Endothelial cell of umbilical vein (primary cell): ENCODE measurements at regions not wholly inside any gene's neighbourhood (a gene's known extent, or its start where the extent isn't known, plus 50 kb on each side); places are given as distances from the start of the nearest gene placed in this dataset.
A peak's percentile ranks its signal among the peaks of the same experiment; 100 is the strongest.

Source experiments
- BruUV-seq: library from RNA; stranded (reverse); fragments of 400-500 nt; replicated peaks from 2 replicates; lab custom pipeline; 2021; lab: Mats Ljungman, UMichigan
- CTCF ChIA-PET: fragments of 300-600, 350-600 bp; sonication (Branson Sonifier 250); formaldehyde crosslinking; loops from one replicate; lab custom pipeline; 2021; ENCODE audit warnings: antibody characterized with exemption, inconsistent platforms; lab: Charles Lee
- POLR2A ChIA-PET: fragments of 300-600, 350-600 bp; sonication (Branson Sonifier 250); formaldehyde crosslinking; loops from one replicate; lab custom pipeline; 2021; ENCODE audit warnings: antibody characterized with exemption, inconsistent platforms; lab: Charles Lee
- DNase-seq: peaks from one replicate; pipeline ENCODE4 v3.0.0-alpha.2; 2011; ENCODE audit warnings: low read depth, low spot score
- FAIRE-seq: peaks from 2 replicates; lab custom pipeline; 2011; peaks lifted over from hg19 to GRCh38; lab: Jason Lieb, UNC
- H2AFZ ChIP-seq: 2 replicates; pipeline ENCODE4 v1.6.0; 2012; ENCODE audit warnings: low read depth, low read length, control low read depth, inconsistent platforms
- H3K27ac ChIP-seq: 2 replicates; pipeline ENCODE4 v1.5.1; 2011; ENCODE audit warnings: low read depth, mild to moderate bottlenecking, control low read depth, low read length, moderate library complexity; ENCODE audit not compliant: insufficient read depth
- H3K27me3 ChIP-seq, 2 experiments: 2 replicates each; pipeline versions ENCODE4 v1.6.0 to v1.6.1; 2011; ENCODE audit warnings: low read length in 2 of 2, mixed read lengths in 1 of 2; ENCODE audit not compliant: control insufficient read depth in 2 of 2, insufficient read depth in 2 of 2
- H3K36me3 ChIP-seq, 2 experiments: 2 replicates in 1 of 2; 3 replicates in 1 of 2; pipeline ENCODE4 v1.5.1; 2011; ENCODE audit warnings: low read length in 2 of 2, mild to moderate bottlenecking in 1 of 2, moderate library complexity in 1 of 2; ENCODE audit not compliant: control insufficient read depth in 2 of 2, insufficient read depth in 2 of 2; ENCODE audit errors: extremely low read depth in 1 of 2
- H3K4me1 ChIP-seq: 3 replicates; pipeline ENCODE4 v1.5.1; 2011; ENCODE audit warnings: mild to moderate bottlenecking, low read length; ENCODE audit not compliant: control insufficient read depth, insufficient read depth; ENCODE audit errors: extremely low read depth
- H3K4me2 ChIP-seq: 2 replicates; pipeline ENCODE4 v1.6.1; 2011; ENCODE audit warnings: low read length, control low read depth, mixed read lengths; ENCODE audit not compliant: insufficient read depth
- H3K4me3 ChIP-seq, 3 experiments: fragments of 200-600 bp in 1 of 3; sonication (generic), shearing (Covaris generic) in 1 of 3; replicated peaks in 1 of 3; 2 replicates each; pipeline ENCODE4 v1.5.1; 2011 to 2016; ENCODE audit warnings: control low read depth in 3 of 3, low read length in 3 of 3, mild to moderate bottlenecking in 2 of 3, inconsistent platforms in 1 of 3, low read depth in 1 of 3, moderate library complexity in 1 of 3; ENCODE audit not compliant: insufficient read depth in 1 of 3
- H3K79me2 ChIP-seq: 2 replicates; pipeline ENCODE4 v1.6.0; 2012; ENCODE audit warnings: low read length, inconsistent platforms; ENCODE audit not compliant: control insufficient read depth, insufficient read depth
- H3K9ac ChIP-seq: replicated peaks from 2 replicates; pipeline ENCODE3; 2011; ENCODE audit warnings: low read length, control low read depth; ENCODE audit not compliant: insufficient read depth; ENCODE audit errors: extremely low read depth
- H3K9me1 ChIP-seq: replicated peaks from 3 replicates; pipeline ENCODE4 v1.6.0; 2011; ENCODE audit warnings: mild to moderate bottlenecking, low read length; ENCODE audit not compliant: control insufficient read depth, insufficient read depth; ENCODE audit errors: extremely low read depth
- H3K9me3 ChIP-seq: replicated peaks from 2 replicates; pipeline ENCODE4 v1.5.1; 2012; ENCODE audit warnings: low read length, inconsistent platforms; ENCODE audit not compliant: control insufficient read depth, insufficient read depth
- H4K20me1 ChIP-seq: replicated peaks from 2 replicates; pipeline ENCODE3; 2011; ENCODE audit warnings: mild to moderate bottlenecking, low read length; ENCODE audit not compliant: control insufficient read depth, insufficient read depth; ENCODE audit errors: extremely low read depth
- CTCF ChIP-seq, 2 donors: IDR thresholded peaks; 1 replicate in 1 of 2; 2 replicates in 1 of 2; pipeline ENCODE4 v1.5.1; 2011; ENCODE audit warnings: low read length in 2 of 2, mild to moderate bottlenecking in 2 of 2, moderate library complexity in 2 of 2, control low read depth in 1 of 2, inconsistent platforms in 1 of 2, low read depth in 1 of 2; ENCODE audit not compliant: insufficient read depth in 1 of 2; ENCODE audit errors: extremely low read depth in 1 of 2
- EZH2 ChIP-seq: IDR thresholded peaks from 2 replicates; pipeline ENCODE4 v1.6.1; 2012; ENCODE audit warnings: borderline replicate concordance, low read depth, mild to moderate bottlenecking, moderate library complexity, low read length, inconsistent platforms; ENCODE audit not compliant: severe bottlenecking
- FOS ChIP-seq: IDR thresholded peaks from 2 replicates; pipeline ENCODE4 v1.6.1; 2011; ENCODE audit warnings: mild to moderate bottlenecking, low read length, moderate library complexity, borderline replicate concordance; ENCODE audit not compliant: insufficient read depth
- GATA2 ChIP-seq: IDR thresholded peaks from 2 replicates; pipeline ENCODE4 v1.7.0; 2011; ENCODE audit warnings: low read depth, mild to moderate bottlenecking, moderate library complexity, mixed read lengths, low read length; ENCODE audit not compliant: insufficient read length, insufficient read depth
- JUN ChIP-seq: IDR thresholded peaks from 2 replicates; pipeline ENCODE4 v1.6.1; 2011; ENCODE audit warnings: borderline replicate concordance, low read depth; ENCODE audit not compliant: insufficient read length, insufficient read depth
- MAX ChIP-seq: IDR thresholded peaks from 2 replicates; pipeline ENCODE4 v1.6.1; 2011; ENCODE audit not compliant: insufficient read depth, insufficient read length
- MYC ChIP-seq: IDR thresholded peaks from one replicate; pipeline ENCODE4 v1.6.1; 2011; ENCODE audit warnings: mild to moderate bottlenecking, low read depth, low read length
- POLR2A ChIP-seq: IDR thresholded peaks from 2 replicates; pipeline ENCODE4 v1.6.1; 2012; ENCODE audit warnings: low read depth, mild to moderate bottlenecking, control low read depth, low read length
- POLR2AphosphoS5 ChIP-seq: IDR thresholded peaks from 2 replicates; pipeline ENCODE4 v1.6.1; 2012; ENCODE audit warnings: low read depth, mild to moderate bottlenecking, control low read depth, low read length, moderate library complexity; ENCODE audit not compliant: insufficient read depth
- dilution Hi-C: fragments of 300-500 bp; cut with MboI; formaldehyde crosslinking; loops from one replicate; pipeline ENCODE4 v1.15.0; 2019; ENCODE audit warnings: low sequenced_read_pairs; ENCODE audit not compliant: extremely low pct_ligation_motif_present
- intact Hi-C: fragments of 100-400 bp; cut with micrococcal nuclease; formaldehyde crosslinking; loops from one replicate; pipeline ENCODE4 v1.10.0; 2022

- Histone ChIP-seq H3K9ac (no peak overlapping the region), H3K4me1 (peaks cover 11% of the 10 kb centered on the region), H4K20me1 (no peaks in the 10 kb centered on the region), H3K4me3 (no peak overlapping the region), H3K9me1 (no peaks in the 10 kb centered on the region), H3K9me3 (no peaks in the 10 kb centered on the region), H3K79me2 (no peaks in the 10 kb centered on the region), H3K27me3 (no peaks in the 10 kb centered on the region), H3K27ac (no peak overlapping the region), H3K36me3 (no peaks in the 10 kb centered on the region), H3K4me2 (no peak overlapping the region), H2AFZ (peak overlapping the region; percentile 23)
- dilution Hi-C loops (no loop called here), intact Hi-C loops (no loop called here)
- ChIA-PET CTCF (interaction anchor here (1.0 kb wide), 1 partner anchor 9 kb away, joined by 3 read pairs; no protein-coding TSS in a partner anchor), POLR2A (no interaction called here)
- no TSS peak for BruUV-seq
- no peak for FAIRE-seq
- no peak for TF ChIP-seq CTCF (IDR thresholded peaks at IDR 0.05; ENCODE audit: extremely low read depth in 1 of 2, insufficient read depth in 1 of 2, low read depth in 1 of 2, low read length in 2 of 2)
- TF ChIP-seq FOS = no peak
- no peak for TF ChIP-seq EZH2
- no peak for TF ChIP-seq MAX
- no peak for TF ChIP-seq POLR2A
- no peak for TF ChIP-seq JUN
- TF ChIP-seq POLR2AphosphoS5 = no peak
- no peak for TF ChIP-seq GATA2
- no peak for TF ChIP-seq MYC
- DNase-seq = no peak
Observed at GRCh38 chr10:65319493-65319892, 1606.3 kb upstream of the LRRTM3 start.
